ENCODE measurements at regions not wholly inside any gene's neighbourhood (a gene's known extent, or its start where the extent isn't known, plus 50 kb on each side); places are given as distances from the start of the nearest gene placed in this dataset.

- TF ChIP-seq CTCF (IDR thresholded peaks at IDR 0.05) (no peak), POLR2A (IDR thresholded peaks at IDR 0.05) (no peak)
These were observed 1019.5 kb upstream of the SEMA6A start for GRCh38 chr5:117594166-117594565.
